Posterior cingulate gyrus (tissue), 11 donors: ENCODE measurements at regions not wholly inside any gene's neighbourhood (a gene's known extent, or its start where the extent isn't known, plus 50 kb on each side); places are given as distances from the start of the nearest gene placed in this dataset.

ENCODE experiments used
- DNase-seq, 10 donors: peaks; one replicate each; pipeline versions ENCODE4 v3.0.0 to v3.0.0-alpha.2; 2020 to 2021; ENCODE audit warnings: mixed read lengths in 3 of 10
- intact Hi-C: fragments of 100-400 bp; cut with DNase I; formaldehyde crosslinking; loops from one replicate; pipeline ENCODE4 v1.15.1; 2023

- peak in 1 of 10 donors; percentile 58 for DNase-seq
- intact Hi-C loops, result no loop called here
These were observed 871.8 kb upstream of the CHAC2 start for GRCh38 chr2:52895726-52896340.

GRCh38 chr2:52886556-52886955 is 881.0 kb upstream of the CHAC2 start:
- intact Hi-C loops, result no loop called here
- DNase-seq, result peak in 1 of 10 donors; percentile 11

GRCh38 chr2:52884761-52885352 is 882.7 kb upstream of the CHAC2 start:
- intact Hi-C loops, result no loop called here

DNA sequence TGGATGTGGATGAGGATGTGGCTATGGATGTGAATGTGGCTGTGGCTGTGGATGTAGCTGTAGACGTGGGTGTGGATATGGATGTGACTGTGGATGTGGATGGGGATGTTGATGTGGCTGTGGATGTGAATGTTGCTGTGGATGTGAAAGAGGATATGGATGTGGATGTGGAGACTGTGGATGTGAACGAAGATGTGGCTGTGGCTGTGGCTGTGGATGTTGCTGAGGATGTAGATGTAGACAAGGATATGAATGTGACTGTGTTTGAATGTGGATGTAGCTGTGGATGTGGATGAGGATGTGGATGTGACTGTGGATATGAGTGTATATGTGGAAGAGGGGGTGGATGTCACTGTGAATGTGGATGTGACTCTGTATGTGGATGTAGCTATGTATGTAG is 884.6 kb upstream of the CHAC2 start:
- DNase-seq, result no peak
- intact Hi-C loops, result no loop called here

More at GRCh38 chr2:52884761-52885352, 882.7 kb upstream of the CHAC2 start:
- DNase-seq, result no peak

DNA sequence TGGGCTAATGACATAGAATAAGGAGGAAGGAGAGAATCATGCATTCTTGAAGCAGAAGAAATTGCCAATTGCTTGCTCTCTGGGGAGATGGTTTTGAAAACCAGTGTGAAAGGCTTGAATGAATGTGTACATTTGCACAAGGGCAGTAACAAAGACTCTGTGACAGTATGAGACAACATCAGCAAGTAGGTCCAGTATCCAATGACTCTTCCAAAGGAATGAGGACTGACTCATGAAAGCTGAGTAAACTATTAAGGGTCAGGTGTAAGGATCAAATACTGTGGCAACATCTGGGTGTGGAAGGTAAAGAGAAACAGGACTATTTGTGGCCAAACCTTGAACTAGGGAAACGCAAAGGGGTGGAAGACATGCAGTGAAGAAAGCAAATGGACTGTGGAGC is 886.0 kb upstream of the CHAC2 start:
- DNase-seq, result no peak
- intact Hi-C loops, result no loop called here

DNA sequence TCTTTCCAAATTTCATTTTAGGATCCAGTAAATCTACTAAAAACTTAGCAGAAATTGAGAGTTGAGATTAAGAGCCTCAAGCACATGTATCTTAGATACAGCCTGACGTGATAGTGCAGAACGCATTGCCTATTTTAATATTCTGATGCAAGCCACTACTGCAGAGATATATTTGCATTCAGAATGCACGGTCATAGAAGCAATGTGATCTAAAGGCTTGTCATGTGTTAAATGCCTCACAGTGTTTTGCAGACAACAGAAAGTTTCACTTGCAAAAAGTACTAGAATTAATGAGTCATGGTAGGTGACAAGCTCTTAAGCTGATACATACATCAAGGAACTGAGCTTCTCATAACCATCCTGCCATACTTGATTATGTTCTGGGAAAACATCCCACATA is 886.7 kb upstream of the CHAC2 start:
- intact Hi-C loops, result no loop called here
- DNase-seq, result no peak

- intact Hi-C loops, result no loop called here
These were observed 888.0 kb upstream of the CHAC2 start for GRCh38 chr2:52879561-52879960.

DNA sequence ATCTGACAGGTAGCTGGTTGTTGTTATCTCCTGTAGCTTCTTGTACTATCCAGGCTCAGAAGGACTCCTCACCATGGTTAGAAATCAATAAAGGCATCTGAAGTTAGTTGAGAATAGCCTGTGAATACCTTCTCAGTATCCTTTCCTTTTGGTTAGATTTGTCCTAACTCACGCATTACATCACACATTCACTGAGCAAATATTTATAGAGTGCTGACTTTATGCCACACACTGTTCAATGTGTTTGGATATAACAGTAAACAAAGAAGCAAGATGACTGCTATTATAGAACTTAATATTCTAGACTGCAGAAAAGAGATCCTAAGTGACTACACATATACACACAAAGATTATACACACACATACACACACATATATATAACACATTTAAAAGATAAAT is 889.9 kb upstream of the CHAC2 start:
- DNase-seq, result no peak
- intact Hi-C loops, result no loop called here

More at GRCh38 chr2:52879561-52879960, 888.0 kb upstream of the CHAC2 start:
- DNase-seq, result no peak

DNA sequence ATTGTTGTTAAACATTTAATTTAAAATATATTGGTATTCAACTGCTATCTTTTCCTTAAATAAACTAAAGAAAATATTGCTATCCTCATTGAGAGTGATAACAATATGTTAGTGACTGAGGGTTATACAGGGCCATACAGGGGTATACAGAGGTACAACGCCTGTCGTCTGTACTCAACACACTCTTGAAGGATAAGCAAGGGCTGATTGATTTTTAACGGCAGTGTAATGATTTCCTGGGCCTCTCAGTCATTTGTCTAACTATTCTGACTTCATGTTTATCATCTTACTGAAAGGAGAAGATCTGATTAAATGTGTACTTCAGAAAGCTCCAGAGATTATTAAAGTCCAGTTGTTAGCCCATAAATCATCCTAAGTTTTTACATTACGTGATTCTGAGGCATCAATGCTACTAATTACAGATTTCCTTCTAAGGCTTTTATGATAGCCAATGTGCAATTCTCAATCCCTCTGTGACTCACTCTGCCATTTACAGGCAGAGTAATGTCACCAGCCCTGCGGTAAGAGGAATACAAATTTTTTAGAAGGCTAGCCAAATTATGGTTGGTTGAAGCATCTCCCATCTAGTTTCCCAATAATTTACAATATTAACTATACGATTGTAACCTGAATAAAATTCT is 893.0 kb upstream of the CHAC2 start:
- intact Hi-C loops, result no loop called here
- DNase-seq, result no peak

GRCh38 chr2:52862801-52863200 is 904.8 kb upstream of the CHAC2 start:
- intact Hi-C loops, result no loop called here
- no peak for DNase-seq

DNA sequence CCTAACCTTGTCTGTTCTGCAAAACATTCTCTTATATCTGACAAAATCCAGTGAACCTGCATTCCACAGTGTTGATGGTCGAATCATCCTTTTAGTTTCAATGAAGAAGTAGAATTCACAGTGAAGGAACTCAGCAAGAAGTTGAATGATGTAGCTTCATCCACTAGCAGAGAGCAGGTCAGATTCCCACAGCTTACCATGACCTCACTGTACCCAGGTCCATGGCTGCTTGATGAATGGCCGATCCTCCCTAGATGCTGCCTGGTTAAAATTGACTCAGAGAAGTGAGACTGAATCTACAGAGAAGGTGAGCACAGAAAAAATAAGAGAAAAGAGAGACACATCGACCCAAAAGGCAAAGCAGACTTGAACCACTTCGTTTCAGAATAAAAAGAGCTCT is 906.0 kb upstream of the CHAC2 start:
- intact Hi-C loops, result no loop called here
- no peak for DNase-seq

DNA sequence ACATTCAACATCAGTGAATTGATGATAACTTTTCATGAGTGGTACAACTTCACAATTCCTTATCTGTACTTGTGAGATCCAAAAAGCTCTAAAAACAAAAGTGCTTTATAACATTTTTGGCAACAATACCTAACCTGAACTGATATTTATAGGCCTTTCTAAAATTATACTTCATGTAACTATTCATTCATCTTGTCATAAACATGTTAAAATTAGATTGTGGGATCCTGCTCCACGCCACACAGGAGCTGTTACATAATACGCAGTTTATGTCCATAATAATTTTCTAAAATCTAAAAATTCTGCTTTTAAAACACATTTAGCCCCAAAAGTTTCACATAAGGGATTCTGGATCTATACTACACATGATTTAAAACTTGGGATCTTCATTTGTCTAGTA is 908.5 kb upstream of the CHAC2 start:
- DNase-seq, result no peak
- intact Hi-C loops, result no loop called here

DNA sequence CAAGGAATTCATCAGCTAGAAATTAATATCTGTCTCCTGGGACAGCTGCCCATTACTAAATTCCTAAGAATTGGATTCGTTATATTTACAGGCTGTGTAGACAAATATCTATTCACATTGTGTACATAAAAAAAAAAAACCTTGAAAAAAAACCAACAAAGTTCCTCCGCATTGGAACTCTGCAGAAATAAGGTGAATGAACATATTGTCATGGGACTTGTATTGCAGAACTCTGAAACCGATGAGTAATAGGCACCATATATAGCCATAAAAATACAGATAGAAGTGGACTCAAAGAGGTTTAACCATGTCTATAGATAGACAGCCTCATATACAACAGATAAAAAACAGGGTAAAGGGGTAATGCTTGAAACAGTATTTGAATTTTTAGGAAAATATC is 909.9 kb upstream of the CHAC2 start:
- no peak for DNase-seq
- intact Hi-C loops, result no loop called here

GRCh38 chr2:52852006-52852405 is 915.6 kb upstream of the CHAC2 start:
- no peak for DNase-seq
- intact Hi-C loops, result no loop called here

- no peak for DNase-seq
- intact Hi-C loops, result no loop called here
These were observed 922.7 kb upstream of the CHAC2 start for GRCh38 chr2:52844701-52845423.

- intact Hi-C loops, result no loop called here
- no peak for DNase-seq
These were observed 931.7 kb upstream of the CHAC2 start for GRCh38 chr2:52835909-52836308.

GRCh38 chr2:52831216-52831615 is 936.4 kb upstream of the CHAC2 start:
- no peak for DNase-seq
- intact Hi-C loops, result no loop called here

DNA sequence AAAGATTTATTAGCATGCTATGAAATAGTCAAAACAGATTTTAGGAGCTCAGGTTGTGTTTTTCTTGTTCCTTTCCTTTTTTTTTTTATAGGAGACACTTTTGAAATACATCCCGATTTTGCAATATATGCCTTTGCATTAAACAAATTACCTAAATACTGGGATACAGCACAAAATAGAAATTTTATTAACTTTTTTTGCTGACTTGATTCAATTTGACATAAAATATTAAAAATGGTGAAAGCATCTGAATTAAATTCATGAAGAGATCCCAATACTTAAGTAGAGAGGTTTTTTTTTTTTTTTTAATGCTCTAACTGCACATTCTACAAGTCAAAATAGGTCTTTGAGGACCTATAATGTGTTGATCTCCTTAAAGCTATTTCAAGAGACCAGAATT is 939.5 kb upstream of the CHAC2 start:
- intact Hi-C loops, result no loop called here
- no peak for DNase-seq

DNA sequence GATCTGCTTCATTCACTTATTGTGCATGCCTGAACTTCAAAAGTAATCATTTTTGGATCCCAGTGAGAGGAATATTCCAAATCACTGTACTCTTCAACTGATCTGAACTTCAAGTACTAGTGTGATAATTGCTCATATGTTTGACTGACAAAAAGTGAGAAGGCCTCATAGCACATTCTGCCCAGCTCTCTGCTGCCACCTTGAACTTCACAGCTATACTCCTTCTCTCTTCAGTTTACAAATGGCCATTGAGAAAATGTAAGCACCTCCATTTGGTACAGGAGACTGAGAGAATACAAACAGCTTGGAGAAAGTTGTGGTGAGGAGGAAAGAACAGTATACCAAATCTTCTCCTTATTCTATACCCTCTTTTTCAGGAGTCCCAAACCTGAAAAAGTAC is 946.0 kb upstream of the CHAC2 start:
- DNase-seq, result no peak
- intact Hi-C loops, result no loop called here

- DNase-seq, result no peak
These were observed 948.6 kb upstream of the CHAC2 start for GRCh38 chr2:52818958-52819357.

DNA sequence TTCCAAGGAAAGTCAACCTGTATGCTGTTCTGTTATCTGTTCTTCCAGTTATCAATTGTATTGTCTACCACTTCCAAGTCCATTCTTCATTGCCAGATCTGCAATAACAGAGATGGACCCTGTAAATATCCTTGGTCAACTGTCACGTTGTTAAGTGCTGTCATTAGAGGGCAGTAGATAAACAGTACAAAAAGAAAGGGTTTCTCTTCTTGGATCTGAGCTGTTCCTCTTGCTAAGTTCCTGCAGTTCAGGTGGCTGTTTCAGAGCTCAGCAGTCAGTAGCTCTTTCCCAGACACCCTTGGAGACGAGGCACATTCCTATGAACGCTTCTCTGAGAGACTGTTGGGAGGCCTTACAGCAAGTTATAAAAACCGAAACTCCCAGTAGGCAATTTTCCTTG is 957.1 kb upstream of the CHAC2 start:
- no peak for DNase-seq
- intact Hi-C loops, result no loop called here

More at GRCh38 chr2:52818958-52819357, 948.6 kb upstream of the CHAC2 start:
- intact Hi-C loops, result no loop called here
